Fibroblast of skin of right biceps (primary cell): ENCODE measurements at regions not wholly inside any gene's neighbourhood (a gene's known extent, or its start where the extent isn't known, plus 50 kb on each side); places are given as distances from the start of the nearest gene placed in this dataset.
A peak's percentile ranks its signal among the peaks of the same experiment; 100 is the strongest.
"Not testable (repeated sequence)": the region's sequence is repeated elsewhere in the genome, so short reads cannot be mapped to it uniquely, and the experiment has no call there.

Experiments used
- DNase-seq: peaks from one replicate; pipeline ENCODE4 v3.0.0-alpha.2; 2013

DNA sequence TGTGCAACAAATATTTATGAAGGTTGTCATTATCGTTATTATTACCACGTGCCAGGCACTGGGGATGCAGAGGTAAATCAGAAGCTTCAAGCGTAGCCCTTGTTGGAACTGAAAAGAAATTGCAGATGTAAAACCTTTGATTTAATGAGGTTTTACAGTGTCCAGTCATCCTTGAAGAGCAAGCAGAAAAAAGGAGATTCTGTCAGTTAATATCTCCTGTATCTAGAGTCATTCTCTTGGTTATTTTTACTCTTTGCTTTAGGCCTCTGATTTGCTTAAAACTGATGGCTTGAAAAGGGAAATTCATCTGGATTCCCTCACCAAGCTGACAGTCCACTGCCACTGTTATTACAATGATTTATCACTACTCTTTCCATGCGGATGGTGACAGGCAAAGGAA is 179.3 kb downstream of the GALC start:
- DNase-seq, result no peak

DNA sequence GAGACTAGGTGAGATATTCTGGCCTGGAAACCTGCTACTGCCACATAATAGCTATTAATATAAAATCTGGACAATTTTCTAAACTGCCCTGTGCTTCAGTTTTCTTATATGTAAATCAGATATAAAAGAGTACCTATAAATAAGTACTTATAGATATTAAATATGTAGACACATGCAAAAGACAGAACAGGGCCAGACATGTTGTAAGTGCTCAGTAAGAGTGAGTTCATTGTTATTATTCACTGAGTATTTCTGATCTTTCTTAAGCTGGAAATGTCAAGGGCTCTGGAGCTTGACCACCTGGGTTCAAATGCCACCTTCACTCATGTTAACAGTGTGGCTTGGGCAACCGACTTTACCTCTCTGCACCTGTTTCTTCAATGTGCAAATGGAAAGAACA is 179.8 kb downstream of the GALC start:
- no peak for DNase-seq

DNA sequence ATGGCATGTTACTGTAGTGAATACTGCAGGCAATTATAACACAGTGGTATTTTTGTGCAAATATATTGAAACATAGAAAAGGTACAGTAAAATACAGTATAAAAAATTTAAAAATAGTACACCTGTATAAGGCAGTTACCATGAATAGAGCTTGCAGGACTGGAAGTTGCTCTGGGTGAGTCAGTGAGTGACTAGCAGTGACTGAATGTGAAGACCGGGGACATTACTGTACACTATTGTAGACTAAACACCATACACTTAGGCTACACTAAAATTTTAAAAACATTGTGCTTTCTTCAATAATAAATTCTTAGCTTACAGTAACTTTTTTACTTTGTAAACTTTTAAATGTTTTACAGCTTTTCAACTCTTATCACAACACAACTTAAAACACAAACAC is 181.7 kb downstream of the GALC start:
- DNase-seq, result no peak

DNA sequence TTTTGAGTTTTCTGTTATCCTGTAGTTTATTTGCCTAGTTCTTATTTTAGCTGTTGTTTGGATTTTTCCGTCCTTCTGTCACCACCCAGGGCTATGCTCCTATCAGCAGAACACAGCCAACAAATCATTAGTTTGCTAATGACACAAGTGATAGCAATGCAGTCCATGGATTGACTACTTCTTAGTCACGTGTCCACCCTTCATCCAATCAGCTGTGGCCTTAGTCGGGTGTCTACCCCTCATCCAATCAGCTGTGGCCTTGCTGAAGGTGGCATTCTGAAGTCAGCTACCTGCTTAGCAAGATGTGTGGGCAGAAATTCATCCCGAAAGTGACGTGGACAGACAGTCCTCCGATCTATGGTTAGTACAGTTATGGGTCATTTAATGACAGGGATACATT is 182.3 kb downstream of the GALC start:
- DNase-seq, result no peak

DNA sequence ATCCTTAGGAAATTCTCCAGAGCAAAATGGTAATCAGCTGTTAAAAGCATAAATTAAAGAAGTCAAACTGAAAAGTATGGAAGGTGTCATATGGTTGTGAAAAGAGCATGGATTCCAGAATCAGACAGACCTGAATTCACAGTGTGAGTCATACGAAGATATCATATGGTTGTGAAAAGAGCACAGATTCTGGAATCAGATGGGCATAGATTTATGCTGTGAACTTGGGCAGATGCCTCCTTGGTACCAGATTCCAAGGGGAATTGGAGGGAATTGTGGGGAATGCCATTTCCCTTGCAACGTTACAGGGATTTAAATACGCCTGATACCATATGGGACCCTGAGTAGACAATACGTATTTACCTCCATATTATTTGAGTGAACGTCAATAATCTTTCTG is 183.7 kb downstream of the GALC start:
- DNase-seq, result no peak

DNA sequence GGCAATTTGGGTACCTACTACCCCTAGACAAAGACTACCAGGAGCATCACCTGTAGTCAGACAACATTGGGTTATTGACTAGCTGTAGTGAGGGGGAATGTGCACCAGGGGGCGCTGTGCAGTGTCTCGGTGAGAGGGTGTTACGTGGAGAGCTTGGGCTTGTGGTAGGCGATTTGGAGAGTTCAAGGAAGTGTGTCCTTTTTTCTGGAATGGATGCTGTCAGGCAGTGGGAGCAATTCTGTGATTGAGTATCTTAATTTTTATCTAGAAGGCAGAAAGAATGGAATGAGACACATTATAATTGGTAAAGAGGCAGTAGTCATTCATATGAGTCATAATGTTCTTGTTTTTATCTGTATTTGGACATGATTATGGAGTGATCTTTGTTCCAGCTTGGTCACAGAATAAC is 187.7 kb downstream of the GALC start:
- DNase-seq, result peak; percentile 73

DNA sequence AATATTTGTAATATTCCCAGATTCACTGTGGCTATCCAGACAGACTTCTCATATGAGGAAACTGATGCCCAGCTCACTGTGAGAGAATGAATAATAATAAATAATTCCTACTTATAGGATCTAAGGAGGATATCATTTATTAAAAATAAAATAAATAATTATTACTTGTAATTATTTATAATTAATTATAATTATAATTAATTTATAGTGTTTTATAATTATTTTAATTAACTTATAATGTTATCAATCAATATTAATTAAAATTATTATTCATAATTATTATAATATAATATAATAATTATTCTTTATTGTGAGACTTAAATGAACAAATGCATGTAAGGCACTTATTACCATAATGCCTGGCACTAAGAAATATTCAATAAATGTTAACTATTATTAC is 192.8 kb downstream of the GALC start:
- DNase-seq, result no peak

DNA sequence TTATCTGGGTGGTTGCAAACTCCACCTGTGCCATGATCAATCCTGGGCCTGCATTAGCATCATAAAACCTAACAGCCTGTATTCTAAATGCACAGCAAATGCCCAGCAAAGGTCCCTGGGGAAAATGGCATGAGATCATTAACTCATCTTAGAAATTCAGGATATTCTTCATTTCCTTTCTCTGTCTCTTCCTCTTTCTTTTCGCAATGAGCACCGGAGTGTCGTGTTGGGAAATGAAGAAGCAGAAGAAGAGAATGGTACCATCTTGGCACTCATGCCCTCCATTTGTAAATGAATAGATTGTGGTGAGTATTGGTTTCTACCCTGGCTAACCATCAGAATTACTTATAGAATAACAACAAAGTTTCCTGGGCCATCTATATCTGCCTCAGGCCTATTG is 193.6 kb downstream of the GALC start:
- DNase-seq, result no peak

DNA sequence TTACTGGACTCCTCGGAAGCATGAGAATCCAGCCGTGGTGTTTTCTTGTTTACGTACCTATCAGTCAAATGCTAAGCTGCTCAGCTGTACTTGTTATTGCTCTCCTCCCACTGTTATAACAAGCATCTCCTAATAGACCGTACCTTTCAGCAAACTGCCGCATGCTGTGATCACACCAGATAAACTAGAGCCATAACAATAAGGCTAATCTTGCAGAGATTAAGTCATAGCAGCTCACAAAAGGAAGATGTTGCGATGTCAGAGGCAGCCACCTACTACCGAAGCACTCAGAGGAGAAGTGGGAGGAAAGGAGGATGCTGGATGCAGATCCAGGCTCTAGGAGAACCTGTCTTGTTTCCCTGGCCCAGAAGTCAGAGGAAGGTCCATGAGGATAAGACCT is 196.0 kb downstream of the GALC start:
- DNase-seq, result no peak

DNA sequence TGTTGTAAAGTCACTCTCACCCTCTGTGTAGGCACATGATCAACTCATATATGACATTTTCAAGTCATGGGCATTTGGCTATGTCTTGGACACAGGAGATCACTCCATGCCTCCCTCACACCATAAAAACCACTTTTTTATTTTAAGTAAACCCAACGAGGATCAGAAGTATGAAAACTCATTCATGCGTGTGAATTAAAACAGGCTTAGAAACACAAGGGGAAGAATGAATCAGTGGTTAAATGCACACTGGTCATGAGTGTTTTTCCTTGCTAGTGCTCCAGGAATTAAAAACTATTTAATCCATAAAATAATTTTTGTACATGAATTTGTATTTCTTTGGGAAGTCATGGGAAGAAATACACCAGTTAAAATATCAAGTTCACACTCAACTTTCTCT is 198.4 kb downstream of the GALC start:
- DNase-seq, result no peak

DNA sequence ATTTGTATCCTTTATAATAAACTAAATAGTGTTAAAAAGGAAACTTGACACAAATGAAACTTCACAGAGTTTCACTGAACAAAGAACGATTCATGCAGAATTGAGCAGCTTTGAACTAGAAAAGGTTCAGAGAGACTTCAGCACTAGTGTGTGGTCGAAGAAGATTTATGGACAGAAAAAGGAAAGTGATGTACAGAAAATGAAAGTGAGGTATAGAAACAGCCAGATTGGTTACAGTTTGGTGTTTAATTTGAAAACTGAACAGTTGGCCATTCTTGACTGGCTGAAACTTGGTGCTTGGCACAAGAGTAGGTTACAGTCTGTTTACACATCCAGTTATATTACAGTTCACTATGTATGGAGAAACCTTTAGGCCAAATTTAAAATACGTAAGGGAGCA is 207.1 kb downstream of the GALC start:
- no peak for DNase-seq

DNA sequence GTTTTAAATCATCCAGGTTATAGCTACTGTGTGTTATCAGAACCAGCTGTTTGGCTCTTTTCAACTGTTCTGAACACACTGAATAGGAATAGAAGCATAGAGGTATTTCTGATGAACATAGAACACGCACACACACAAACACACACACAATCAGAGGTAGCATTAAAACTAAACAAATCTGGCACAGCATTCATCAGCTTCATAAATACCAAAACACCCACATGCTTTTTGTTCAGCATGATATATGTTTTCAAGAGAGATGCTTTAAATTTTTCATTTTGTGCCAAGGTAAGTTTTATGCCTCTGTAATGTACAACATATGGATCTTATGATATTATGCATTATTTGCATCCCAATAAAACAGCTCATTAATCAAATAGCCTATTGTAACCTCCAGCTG is 208.6 kb downstream of the GALC start:
- DNase-seq, result peak; percentile 51

DNA sequence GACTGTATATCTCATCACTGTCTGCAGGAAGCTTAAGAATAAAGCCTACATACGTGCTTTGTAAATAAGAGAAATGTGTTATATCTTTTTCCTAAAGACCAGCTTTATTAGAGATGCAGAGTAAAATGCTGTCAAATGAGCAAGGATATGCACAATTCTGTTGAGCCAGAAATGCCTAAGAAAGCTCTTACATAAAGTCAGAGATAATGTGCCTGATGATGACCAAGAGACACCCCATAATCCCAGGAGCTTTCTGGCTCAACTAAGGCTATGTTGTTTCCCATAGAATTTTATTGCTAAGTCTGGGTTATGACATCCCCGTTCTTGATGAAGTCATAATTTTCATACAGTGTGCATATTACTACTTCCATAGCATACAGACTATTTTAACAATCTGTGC is 209.9 kb downstream of the GALC start:
- DNase-seq, result no peak

DNA sequence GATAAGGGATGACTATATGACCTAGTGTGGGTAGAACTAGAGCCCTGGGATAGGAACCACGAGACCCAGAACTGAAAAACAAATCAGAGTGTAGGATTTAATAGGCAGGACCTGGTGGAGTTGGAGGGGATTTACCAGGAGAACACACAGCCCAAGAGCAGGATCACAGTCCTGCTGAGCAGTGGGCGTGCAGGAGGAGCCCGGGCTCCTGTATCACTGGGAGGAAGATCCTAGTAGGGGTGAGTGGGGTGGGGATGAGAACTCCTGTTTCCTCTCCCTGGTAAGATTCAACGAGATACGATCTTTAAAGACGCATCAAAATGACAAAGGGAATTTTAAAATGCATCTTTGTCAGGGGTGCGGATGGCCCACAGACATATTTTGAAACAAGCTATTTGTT is 220.1 kb downstream of the GALC start:
- DNase-seq, result no peak

DNA sequence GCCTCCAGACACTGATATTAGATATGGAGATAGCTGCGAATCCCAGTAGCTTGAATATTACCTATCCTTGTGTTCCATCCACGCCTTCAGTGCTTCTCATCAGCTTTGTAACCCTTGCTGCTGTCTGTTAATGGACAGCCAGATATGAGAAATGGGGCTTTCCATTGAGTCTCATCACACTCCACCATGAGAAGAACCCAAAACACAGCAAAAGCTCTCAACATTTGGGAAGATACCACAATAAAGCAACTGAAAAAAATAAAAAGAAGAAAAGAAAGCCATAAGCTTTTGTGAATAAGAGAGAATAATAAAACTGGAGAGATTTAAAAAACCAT is 225.4 kb downstream of the GALC start:
- DNase-seq, result no peak

DNA sequence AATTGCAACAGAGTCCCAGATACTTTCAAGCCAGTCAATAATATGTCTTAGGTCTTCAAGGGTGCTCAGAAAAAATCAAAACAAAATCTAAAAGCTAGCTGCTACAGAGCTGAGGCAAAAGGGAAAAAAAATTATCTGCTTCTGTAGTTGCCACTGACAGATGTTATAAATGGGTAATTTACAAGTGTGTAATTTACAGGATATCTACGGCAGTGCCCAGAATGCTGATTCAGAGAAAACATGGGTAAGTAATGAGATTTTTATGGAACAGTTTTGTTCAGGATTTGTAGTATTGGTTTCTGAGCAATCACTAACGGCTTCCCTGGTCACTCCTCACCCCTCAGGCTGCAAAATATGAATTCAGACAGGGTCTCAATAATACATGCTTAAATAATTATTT is 234.1 kb downstream of the GALC start:
- no peak for DNase-seq

DNA sequence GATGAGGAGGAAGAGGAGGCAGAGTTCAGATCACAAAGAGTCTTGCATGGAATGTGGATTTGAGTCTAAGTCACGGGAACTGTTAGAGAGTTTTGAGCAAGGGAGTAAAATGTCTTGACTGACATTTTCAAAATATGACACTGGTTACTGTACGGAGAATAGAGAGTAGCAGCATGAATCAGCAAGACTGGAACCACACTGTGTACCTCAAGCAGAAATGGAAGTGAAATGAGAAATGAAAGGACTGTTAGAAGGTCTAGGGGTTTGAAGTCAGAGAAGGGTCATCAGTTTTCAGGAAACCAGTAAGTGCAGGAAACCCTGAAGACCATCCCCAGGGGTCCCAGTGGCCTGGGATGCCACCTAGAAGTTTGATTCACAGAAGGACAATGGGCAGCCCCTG is 236.3 kb downstream of the GALC start:
- DNase-seq, result no peak

DNA sequence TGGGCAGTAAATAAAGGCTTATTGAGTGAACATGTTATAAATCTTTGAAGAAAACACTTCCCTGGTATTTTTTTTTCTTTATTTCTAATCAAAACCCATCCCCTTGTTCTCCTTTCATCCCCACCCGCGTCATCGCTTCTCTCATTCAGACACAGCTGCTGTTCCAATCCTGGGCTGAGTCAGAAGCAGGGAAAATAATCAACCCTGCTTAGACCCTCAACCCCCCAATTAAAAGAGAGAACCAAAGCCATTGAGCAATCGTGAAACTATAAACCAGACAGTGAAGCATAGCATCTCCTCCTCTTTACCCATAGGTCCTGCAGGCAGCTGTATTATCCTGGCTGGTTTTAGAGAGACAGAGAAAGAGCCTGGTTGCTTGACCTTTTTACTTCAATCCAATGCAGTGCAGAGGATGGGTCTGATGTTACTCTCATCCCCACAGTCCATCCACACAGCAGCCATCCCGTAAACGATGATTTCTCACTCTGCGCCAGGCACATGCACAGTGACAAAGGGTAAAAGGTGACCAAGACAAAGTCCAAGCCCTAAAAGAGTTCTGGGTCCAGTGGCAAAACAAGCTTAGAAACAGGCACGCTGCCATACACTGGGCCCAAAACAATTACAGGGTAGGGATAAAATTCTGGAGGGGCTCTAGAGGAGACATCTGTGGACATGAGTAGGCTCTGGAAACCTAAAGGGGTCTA is 238.3 kb downstream of the GALC start:
- peak; percentile 22 for DNase-seq

DNA sequence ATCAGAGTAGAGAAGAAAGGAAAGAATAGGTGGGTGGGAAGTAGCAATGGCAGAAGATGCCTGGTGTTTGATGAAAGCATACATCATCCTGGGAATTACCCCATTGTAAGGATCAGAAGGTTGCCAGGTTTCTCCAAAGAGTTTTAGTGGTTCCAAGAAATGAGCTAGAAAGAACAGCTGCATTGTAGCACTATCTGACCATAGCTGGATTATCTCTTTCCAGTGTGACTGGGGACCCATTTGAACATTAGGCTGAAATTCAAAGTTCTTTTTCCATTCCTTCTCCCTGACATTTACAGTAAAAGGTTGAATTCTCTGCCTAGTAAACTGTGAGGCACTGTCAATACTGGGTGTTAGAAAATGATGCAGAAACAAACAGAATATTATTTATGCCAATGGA is 244.4 kb downstream of the GALC start:
- no peak for DNase-seq

DNA sequence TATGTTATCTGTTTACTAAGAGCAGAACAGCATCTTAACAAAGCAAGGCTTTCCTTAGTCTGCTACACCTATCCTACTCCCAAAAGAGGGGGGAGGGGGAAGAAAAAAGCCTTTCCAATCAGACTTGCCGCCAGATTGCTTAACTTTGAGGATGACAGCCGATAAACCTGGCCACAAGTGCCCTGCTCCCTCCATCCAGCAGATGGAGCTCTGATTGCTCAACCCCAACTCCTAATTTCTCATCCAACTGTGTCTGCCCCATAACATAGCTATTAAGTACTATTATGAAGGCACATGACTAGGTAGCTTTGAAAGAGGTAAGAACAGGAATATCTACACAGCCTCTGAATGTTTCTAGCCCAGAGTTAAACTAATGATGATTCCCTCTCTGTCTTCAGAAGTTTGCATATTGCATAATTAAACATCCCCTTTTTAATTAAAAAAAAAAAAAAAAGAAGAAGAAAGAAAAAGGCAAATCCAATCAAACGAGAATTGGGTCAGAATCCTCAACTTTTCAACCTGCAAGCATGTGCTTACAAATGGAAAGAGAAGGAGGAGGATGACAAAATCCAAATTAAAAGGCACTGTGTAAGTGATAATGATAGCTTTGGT is 247.4 kb downstream of the GALC start:
- peak; percentile 37 for DNase-seq

DNA sequence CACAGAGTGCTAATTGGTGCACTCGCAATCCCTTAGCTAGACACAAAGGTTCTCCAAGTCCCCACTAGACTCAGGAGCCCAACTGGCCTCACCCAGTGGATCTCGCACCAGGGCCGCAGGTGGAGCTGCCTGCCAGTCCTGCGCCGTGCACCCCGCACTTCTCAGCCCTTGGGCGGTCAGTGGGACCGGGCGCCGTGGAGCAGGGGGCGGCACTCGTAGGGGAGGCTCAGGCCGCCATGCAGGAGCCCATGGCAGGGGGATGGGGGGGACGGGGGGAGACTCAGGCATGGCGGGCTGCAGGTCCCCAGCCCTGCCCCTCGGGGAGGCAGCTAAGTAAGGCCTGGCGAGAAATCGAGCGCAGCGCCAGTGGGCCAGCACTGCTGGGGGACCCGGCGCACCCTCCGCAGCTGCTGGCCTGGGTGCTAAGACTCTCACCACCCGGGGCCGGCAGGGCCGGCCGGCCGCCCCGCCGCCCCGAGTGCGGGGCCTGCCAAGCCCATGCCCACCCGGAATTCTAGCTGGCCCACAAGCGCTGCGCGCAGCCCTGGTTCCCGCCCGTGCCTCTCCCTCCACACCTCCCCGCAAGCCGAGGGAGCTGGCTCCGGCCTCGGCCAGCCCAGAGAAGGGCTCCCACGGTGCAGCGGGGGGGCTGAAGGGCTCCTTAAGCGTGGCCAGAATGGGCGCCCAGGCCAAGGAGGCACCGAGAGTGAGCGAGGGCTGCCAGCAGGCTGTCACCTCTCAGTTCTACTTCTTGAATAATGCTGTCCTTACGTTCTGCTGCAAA is 258.2 kb downstream of the GALC start:
- DNase-seq, result not testable (repeated sequence)

DNA sequence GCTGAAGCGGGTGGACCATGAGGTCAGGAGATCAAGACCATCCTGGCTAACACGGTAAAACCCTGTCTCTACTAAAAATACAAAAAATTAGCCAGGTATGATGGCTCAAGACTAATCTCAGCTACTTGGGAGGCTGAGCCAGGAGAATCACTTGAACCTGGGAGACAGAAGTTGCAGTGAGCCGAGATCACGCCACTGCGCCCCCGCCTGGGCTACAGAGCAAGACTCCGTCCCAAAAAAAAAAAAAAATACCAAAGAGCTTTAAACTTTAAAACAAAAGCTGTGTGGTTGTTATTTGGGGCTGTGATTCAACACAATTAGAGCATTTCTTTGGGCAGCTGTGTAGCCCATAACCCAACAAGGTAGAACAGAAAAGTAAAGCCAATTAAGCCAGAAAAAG is 259.9 kb downstream of the GALC start:
- not testable (repeated sequence) for DNase-seq

DNA sequence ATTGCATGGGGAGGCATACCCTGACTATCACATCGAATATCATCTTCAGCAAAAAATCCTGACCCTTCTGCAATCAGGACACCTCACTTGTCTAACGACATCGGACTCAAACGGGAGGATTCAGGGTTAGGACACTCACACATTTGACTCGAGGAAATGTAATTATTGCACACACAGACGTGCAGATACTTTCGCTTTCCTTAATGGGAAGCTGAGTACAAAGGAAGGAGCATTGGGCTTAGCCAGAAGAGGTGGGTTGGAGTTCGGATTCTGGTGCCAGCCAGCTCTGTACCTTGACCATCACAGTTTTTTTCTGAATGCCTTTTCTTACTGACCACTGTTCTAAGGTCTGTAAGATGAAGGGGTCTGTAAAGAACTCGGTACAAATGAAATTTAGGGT is 260.4 kb downstream of the GALC start:
- no peak for DNase-seq

DNA sequence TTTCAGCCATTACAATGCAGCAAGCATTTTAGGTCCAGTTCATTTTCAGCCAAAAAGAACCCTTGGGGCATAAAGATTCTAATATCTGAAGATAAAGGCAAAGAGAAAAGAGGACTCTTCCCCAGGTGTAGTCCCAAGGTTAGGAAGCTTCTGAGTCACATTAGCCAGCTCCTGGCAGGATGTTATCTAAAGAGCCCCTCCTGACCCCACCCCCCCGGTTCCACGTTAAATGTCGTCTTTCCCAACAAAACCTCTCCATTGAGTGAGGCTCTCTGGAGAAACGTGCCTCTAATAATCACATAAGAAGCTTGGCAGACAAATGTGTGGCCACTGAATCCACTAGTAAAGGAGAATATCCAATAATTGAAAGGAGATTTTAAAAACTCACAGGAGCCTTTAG is 267.7 kb downstream of the GALC start:
- no peak for DNase-seq
